Liver (tissue), 8 donors: ENCODE measurements at regions not wholly inside any gene's neighbourhood (a gene's known extent, or its start where the extent isn't known, plus 50 kb on each side); places are given as distances from the start of the nearest gene placed in this dataset.

Source experiments
- DNase-seq: peaks from one replicate; pipeline ENCODE4 v3.0.0-alpha.2; 2017; ENCODE audit warnings: low spot score
- H3K27ac ChIP-seq, 2 donors: one replicate each; pipeline ENCODE4 v1.7.0; 2013; ENCODE audit warnings: inconsistent platforms in 2 of 2, low read length in 2 of 2, control low read depth in 1 of 2, low read depth in 1 of 2, mild to moderate bottlenecking in 1 of 2
- H3K27me3 ChIP-seq, 4 donors: one replicate each; pipeline versions ENCODE4 v1.6.1 to v1.7.0; 2013; ENCODE audit warnings: low read length in 3 of 4, inconsistent platforms in 1 of 4, mild to moderate bottlenecking in 1 of 4, moderate library complexity in 1 of 4; ENCODE audit not compliant: control insufficient read depth in 4 of 4, insufficient read depth in 4 of 4
- H3K36me3 ChIP-seq, 4 donors: one replicate each; pipeline versions ENCODE4 v1.6.1 to v1.7.0; 2013; ENCODE audit warnings: low read length in 3 of 4, mild to moderate bottlenecking in 3 of 4, low read depth in 1 of 4, moderate library complexity in 1 of 4; ENCODE audit not compliant: control insufficient read depth in 4 of 4, insufficient read depth in 3 of 4
- H3K4me1 ChIP-seq, 4 donors: one replicate each; pipeline versions ENCODE4 v1.6.1 to v1.7.0; 2013; ENCODE audit warnings: low read length in 3 of 4, mild to moderate bottlenecking in 3 of 4, moderate library complexity in 1 of 4; ENCODE audit not compliant: control insufficient read depth in 4 of 4, insufficient read depth in 4 of 4
- H3K4me3 ChIP-seq, 3 donors: one replicate each; pipeline versions ENCODE4 v1.6.1 to v1.7.0; 2013; ENCODE audit warnings: low read length in 3 of 3, control low read depth in 1 of 3, low read depth in 1 of 3, mild to moderate bottlenecking in 1 of 3
- H3K9ac ChIP-seq, 2 donors: one replicate each; pipeline ENCODE4 v1.7.0; 2013; ENCODE audit warnings: low read length in 2 of 2, mild to moderate bottlenecking in 2 of 2, moderate library complexity in 2 of 2, control low read depth in 1 of 2, low read depth in 1 of 2
- H3K9me3 ChIP-seq, 4 donors: one replicate each; pipeline versions ENCODE4 v1.6.1 to v1.7.0; 2013; ENCODE audit warnings: low read length in 3 of 4; ENCODE audit not compliant: control insufficient read depth in 4 of 4
- FOXA1 ChIP-seq: IDR thresholded peaks from 2 replicates; pipeline ENCODE4 v1.6.1; 2016; ENCODE audit warnings: antibody characterized with exemption
- FOXA2 ChIP-seq: IDR thresholded peaks from 2 replicates; pipeline ENCODE4 v1.6.1; 2016; ENCODE audit warnings: antibody characterized with exemption
- GABPA ChIP-seq, 2 donors: IDR thresholded peaks in 1 of 2; conservative IDR thresholded peaks in 1 of 2; 2 replicates each; pipeline ENCODE4 v1.6.1; 2016; ENCODE audit warnings: antibody characterized with exemption in 2 of 2, mild to moderate bottlenecking in 1 of 2, moderate library complexity in 1 of 2
- HNF4G ChIP-seq: IDR thresholded peaks from 2 replicates; pipeline ENCODE4 v1.6.1; 2016; ENCODE audit warnings: antibody characterized with exemption
- JUND ChIP-seq, 2 donors: IDR thresholded peaks; 2 replicates each; pipeline ENCODE4 v1.6.1; 2016; ENCODE audit warnings: antibody characterized with exemption in 2 of 2
- NR2F2 ChIP-seq: IDR thresholded peaks from 2 replicates; pipeline ENCODE4 v1.6.1; 2016; ENCODE audit warnings: antibody characterized with exemption
- RAD21 ChIP-seq, 2 donors: IDR thresholded peaks; 2 replicates each; pipeline ENCODE4 v1.6.1; 2016; ENCODE audit warnings: antibody characterized with exemption in 2 of 2, mild to moderate bottlenecking in 2 of 2
- RXRA ChIP-seq, 2 donors: IDR thresholded peaks; 2 replicates each; pipeline ENCODE4 v1.6.1; 2017 to 2018; ENCODE audit warnings: antibody characterized with exemption in 2 of 2, mild to moderate bottlenecking in 1 of 2
- SP1 ChIP-seq: IDR thresholded peaks from 2 replicates; pipeline ENCODE4 v1.6.1; 2018; ENCODE audit warnings: antibody characterized with exemption, mild to moderate bottlenecking
- TAF1 ChIP-seq: conservative IDR thresholded peaks from 2 replicates; pipeline ENCODE4 v1.6.1; 2016; ENCODE audit warnings: antibody characterized with exemption, mild to moderate bottlenecking
- YY1 ChIP-seq: IDR thresholded peaks from 2 replicates; pipeline ENCODE4 v1.6.1; 2016; ENCODE audit warnings: antibody characterized with exemption, mild to moderate bottlenecking
- WGBS: extraction: QIAGEN DNeasy Blood & Tissue Kit; methylation state at CpG from one replicate; pipeline ENCODE4 v1.1.7; 2013; 5-methylcytosine and 5-hydroxymethylcytosine counted together
- TF ChIP-seq, protein P1 (sequence below): fragments of 150-350 bp; IDR thresholded peaks from 2 replicates; pipeline ENCODE4 v1.5.1; 2017; ENCODE audit warnings: improper control_type of control experiment, low read depth, low read length; ENCODE audit not compliant: missing input control
- TF ChIP-seq, protein P2 (sequence below): IDR thresholded peaks from 2 replicates; pipeline ENCODE4 v1.6.1; 2016; ENCODE audit warnings: antibody characterized with exemption
- TF ChIP-seq, protein P3 (sequence below): IDR thresholded peaks from 2 replicates; pipeline ENCODE4 v1.6.1; 2016; ENCODE audit warnings: antibody characterized with exemption
- TF ChIP-seq, protein P4 (sequence below): IDR thresholded peaks from 2 replicates; pipeline ENCODE4 v1.6.1; 2016; ENCODE audit warnings: antibody characterized with exemption, mild to moderate bottlenecking
- donor health status: healthy.
- donor health status: healthy.
- donor health status: healthy.
- donor health status: healthy.
- donor health status: healthy.

DNA sequence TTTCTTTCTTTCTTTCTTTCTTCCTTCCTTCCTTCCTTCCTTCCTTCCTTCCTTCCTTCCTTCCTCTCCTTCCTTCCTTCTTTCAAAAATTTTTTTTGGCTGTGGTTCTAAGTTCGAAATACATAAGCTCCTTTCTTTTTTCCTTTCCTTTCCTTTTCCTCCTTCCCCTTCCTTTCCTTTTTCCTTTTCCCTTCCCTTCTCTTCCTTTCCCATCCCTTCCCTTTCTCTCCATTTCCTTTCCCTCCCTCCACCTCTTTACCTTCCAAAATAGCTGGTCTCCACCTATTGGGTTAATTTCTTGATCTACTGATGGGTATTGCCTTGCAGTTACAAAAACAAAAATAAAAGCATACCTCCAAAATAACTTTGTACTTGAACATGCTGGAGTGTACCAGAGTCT lies 73.4 kb upstream of the GPRIN3 start (continued):
- TF ChIP-seq, protein P1, sequence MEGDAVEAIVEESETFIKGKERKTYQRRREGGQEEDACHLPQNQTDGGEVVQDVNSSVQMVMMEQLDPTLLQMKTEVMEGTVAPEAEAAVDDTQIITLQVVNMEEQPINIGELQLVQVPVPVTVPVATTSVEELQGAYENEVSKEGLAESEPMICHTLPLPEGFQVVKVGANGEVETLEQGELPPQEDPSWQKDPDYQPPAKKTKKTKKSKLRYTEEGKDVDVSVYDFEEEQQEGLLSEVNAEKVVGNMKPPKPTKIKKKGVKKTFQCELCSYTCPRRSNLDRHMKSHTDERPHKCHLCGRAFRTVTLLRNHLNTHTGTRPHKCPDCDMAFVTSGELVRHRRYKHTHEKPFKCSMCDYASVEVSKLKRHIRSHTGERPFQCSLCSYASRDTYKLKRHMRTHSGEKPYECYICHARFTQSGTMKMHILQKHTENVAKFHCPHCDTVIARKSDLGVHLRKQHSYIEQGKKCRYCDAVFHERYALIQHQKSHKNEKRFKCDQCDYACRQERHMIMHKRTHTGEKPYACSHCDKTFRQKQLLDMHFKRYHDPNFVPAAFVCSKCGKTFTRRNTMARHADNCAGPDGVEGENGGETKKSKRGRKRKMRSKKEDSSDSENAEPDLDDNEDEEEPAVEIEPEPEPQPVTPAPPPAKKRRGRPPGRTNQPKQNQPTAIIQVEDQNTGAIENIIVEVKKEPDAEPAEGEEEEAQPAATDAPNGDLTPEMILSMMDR = no peak
- TF ChIP-seq FOXA1 = no peak
- TF ChIP-seq RAD21 (IDR thresholded peaks at IDR 0.05) = no peak
- TF ChIP-seq SP1 = no peak
- TF ChIP-seq RXRA (IDR thresholded peaks at IDR 0.05) = no peak
- TF ChIP-seq HNF4G = no peak

DNA sequence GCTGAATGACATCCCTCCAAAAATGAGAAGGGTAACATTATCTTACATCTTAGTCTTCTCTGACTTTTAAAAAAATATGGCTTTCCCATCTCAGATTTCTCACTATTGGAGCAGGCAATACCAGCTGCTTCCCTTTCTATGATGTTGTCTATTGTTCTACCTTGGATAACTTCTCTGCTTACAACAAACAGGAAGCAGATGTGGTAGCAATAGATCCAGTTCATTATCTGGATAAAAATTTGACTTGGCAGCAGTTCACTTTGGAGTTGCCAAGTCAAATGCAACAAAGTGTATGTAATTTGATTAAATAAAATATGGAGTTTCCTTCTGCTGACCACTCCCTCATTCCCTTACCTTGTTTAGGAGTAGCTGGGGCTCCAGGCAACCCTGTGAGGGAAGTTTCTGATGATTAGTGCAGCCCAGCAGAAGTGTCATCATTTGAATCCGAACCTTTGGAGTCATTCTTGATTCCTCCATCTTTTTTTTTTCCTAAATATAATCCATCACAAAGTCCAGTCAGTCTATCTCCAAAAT lies 72.0 kb upstream of the GPRIN3 start:
- Histone ChIP-seq H3K36me3 (no peaks in the 10 kb centered on the region), H3K4me1 (no peaks in the 10 kb centered on the region), H3K27ac (no peak overlapping the region), H3K4me3 (no peak overlapping the region), H3K9ac (no peak overlapping the region), H3K27me3 (no peaks in the 10 kb centered on the region), H3K9me3 (peaks cover 0 to 3% (median under 1%) of the 10 kb centered on the region in 4 donors)
- no peak for DNase-seq
- WGBS = 70% methylated on average over 1 of the region's 1 CpG
- TF ChIP-seq, protein P2, sequence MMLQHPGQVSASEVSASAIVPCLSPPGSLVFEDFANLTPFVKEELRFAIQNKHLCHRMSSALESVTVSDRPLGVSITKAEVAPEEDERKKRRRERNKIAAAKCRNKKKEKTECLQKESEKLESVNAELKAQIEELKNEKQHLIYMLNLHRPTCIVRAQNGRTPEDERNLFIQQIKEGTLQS = no peak
- TF ChIP-seq, protein P3, sequence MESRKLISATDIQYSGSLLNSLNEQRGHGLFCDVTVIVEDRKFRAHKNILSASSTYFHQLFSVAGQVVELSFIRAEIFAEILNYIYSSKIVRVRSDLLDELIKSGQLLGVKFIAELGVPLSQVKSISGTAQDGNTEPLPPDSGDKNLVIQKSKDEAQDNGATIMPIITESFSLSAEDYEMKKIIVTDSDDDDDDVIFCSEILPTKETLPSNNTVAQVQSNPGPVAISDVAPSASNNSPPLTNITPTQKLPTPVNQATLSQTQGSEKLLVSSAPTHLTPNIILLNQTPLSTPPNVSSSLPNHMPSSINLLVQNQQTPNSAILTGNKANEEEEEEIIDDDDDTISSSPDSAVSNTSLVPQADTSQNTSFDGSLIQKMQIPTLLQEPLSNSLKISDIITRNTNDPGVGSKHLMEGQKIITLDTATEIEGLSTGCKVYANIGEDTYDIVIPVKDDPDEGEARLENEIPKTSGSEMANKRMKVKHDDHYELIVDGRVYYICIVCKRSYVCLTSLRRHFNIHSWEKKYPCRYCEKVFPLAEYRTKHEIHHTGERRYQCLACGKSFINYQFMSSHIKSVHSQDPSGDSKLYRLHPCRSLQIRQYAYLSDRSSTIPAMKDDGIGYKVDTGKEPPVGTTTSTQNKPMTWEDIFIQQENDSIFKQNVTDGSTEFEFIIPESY = no peak
- TF ChIP-seq NR2F2 (no peak), YY1 (no peak), JUND (IDR thresholded peaks at IDR 0.05) (no peak), TAF1 (no peak), GABPA (IDR thresholded peaks at IDR 0.05 in 1 of 2, conservative IDR thresholded peaks at IDR 0.05 in 1 of 2) (no peak), FOXA2 (no peak), RAD21 (IDR thresholded peaks at IDR 0.05) (no peak), HNF4G (no peak), SP1 (no peak), RXRA (IDR thresholded peaks at IDR 0.05) (no peak), FOXA1 (no peak)
- TF ChIP-seq, protein P1 = no peak
- TF ChIP-seq, protein P4, sequence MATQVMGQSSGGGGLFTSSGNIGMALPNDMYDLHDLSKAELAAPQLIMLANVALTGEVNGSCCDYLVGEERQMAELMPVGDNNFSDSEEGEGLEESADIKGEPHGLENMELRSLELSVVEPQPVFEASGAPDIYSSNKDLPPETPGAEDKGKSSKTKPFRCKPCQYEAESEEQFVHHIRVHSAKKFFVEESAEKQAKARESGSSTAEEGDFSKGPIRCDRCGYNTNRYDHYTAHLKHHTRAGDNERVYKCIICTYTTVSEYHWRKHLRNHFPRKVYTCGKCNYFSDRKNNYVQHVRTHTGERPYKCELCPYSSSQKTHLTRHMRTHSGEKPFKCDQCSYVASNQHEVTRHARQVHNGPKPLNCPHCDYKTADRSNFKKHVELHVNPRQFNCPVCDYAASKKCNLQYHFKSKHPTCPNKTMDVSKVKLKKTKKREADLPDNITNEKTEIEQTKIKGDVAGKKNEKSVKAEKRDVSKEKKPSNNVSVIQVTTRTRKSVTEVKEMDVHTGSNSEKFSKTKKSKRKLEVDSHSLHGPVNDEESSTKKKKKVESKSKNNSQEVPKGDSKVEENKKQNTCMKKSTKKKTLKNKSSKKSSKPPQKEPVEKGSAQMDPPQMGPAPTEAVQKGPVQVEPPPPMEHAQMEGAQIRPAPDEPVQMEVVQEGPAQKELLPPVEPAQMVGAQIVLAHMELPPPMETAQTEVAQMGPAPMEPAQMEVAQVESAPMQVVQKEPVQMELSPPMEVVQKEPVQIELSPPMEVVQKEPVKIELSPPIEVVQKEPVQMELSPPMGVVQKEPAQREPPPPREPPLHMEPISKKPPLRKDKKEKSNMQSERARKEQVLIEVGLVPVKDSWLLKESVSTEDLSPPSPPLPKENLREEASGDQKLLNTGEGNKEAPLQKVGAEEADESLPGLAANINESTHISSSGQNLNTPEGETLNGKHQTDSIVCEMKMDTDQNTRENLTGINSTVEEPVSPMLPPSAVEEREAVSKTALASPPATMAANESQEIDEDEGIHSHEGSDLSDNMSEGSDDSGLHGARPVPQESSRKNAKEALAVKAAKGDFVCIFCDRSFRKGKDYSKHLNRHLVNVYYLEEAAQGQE = no peak
